ENCODE measurements at regions not wholly inside any gene's neighbourhood (a gene's known extent, or its start where the extent isn't known, plus 50 kb on each side); places are given as distances from the start of the nearest gene placed in this dataset.
"Not testable (repeated sequence)": the region's sequence is repeated elsewhere in the genome, so short reads cannot be mapped to it uniquely, and the experiment has no call there.

DNA sequence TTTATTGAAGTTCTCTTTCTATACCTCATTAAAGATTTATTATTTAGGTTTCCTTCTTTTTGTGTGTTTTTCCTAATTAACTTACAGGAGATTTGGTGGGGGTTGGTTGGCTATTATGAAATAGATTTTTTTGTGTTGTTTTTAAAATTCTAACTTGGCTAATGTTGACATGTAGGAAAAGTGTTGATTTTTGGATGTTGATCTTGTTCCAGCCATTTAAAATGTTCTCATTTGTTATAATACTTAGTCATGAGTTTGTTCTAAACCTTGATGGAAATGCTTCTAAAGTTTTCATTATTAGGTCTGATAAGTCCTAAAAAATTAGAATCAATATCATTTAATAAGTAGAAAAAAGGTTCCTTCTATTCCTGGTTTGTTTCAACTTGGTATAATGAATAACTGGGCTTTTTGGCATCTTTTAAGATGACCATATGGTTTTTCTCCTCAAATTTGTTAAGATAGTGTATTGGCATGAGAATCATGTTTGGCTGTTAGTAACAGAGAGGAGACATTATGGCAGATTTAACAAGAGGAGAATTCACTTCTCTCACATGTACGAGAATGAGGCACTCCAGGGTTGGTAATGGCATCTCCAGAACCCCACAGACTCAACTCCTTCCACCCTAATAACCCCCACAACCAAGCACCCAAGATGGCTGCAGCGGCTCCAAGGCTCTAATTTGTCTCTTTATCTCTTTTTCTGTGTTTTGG lies 104.1 kb downstream of the ARHGAP11B start:
- peaks cover 53% of the 10 kb centered on the region for H3K36me3 Mint-ChIP-seq
- POLR2A ChIA-PET; H3K27me3 Mint-ChIP-seq; H3K4me3 Mint-ChIP-seq; ATAC-seq (ENCODE audit: low read depth); H3K9me3 Mint-ChIP-seq; H3K4me1 Mint-ChIP-seq; H3K27ac Mint-ChIP-seq; DNase-seq: not testable (repeated sequence)

DNA sequence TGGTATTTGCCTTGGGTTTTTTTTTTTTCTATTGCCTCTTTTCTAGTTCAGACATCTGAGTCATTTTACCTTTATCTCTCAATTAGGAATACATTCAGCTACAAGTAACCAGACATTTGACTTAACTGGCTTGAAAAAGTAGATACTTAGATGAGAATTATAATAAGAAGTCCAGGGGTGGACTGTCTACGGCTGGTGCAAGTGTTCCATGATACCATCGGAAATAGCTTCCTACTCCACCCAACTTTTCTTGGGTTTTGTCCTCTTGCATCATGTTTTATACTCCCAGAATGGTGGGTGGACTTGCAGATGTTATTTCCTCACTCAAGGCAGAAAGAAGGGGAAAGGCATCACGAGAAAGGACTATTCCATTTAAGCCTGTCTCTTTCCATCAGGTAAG lies 104.7 kb downstream of the ARHGAP11B start:
- ATAC-seq (ENCODE audit: low read depth); DNase-seq; H3K4me3 Mint-ChIP-seq; H3K4me1 Mint-ChIP-seq; POLR2A ChIA-PET; H3K9me3 Mint-ChIP-seq; H3K27ac Mint-ChIP-seq; H3K27me3 Mint-ChIP-seq: not testable (repeated sequence)
- peaks cover 51% of the 10 kb centered on the region for H3K36me3 Mint-ChIP-seq

DNA sequence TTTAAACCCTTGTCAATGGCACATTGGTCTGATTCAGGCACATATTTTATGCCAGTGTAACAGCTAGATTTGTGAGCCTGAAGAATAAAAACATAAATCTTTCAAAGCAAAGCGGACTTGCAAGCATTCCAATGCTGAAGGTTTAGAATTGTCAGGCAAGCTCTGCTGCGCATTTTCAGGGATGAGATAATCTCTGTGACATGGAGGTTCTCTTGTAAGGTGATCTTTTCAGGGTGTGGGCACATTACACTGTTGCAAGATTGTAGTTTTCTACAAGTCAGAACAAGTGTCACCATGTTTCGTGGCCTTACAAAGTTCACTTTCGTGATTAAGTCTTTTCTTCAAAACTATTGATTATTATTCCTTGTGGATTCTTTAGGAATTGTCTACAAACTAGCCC lies 106.2 kb downstream of the ARHGAP11B start:
- H3K27ac Mint-ChIP-seq; ATAC-seq (ENCODE audit: low read depth); POLR2A ChIA-PET; H3K27me3 Mint-ChIP-seq; DNase-seq; H3K4me1 Mint-ChIP-seq; H3K4me3 Mint-ChIP-seq; H3K9me3 Mint-ChIP-seq: not testable (repeated sequence)
- H3K36me3 Mint-ChIP-seq = peaks cover 54% of the 10 kb centered on the region

DNA sequence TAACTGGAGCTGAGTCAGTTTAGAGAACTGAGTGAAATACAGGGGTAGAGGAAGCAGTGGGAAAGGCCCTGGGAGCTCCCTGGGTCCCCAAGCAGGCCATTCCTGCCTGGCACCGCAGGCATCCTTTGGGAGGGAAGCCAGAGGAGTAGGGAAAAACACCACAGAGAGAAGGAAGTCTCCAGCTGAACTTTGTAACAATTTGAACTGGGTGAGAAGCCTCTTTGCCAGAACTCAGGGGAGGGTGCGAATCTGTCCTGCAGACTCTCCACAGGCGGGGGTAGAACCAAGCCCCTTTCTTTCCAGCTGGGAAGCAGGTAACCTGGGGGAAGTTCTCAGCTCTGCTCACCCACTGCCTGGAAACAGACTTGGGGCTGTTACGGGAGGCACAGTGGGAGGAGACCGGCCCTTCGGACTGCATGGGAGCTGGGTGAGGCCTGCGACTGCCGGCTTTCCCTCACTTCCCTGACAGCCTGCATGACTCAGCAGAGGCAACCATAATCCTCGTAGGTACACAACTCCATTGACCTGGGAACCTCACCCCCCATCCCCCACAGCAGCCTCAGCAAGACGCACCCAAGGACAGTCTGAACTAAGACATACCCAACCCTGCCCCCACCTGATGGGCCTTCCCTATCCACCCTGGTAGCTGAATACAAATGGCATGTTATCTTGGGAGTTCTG lies 110.1 kb downstream of the ARHGAP11B start:
- H3K4me3 Mint-ChIP-seq; DNase-seq; H3K9me3 Mint-ChIP-seq; ATAC-seq (ENCODE audit: low read depth); H3K27ac Mint-ChIP-seq; H3K4me1 Mint-ChIP-seq; H3K27me3 Mint-ChIP-seq; POLR2A ChIA-PET: not testable (repeated sequence)
- H3K36me3 Mint-ChIP-seq = peaks cover 66% of the 10 kb centered on the region

DNA sequence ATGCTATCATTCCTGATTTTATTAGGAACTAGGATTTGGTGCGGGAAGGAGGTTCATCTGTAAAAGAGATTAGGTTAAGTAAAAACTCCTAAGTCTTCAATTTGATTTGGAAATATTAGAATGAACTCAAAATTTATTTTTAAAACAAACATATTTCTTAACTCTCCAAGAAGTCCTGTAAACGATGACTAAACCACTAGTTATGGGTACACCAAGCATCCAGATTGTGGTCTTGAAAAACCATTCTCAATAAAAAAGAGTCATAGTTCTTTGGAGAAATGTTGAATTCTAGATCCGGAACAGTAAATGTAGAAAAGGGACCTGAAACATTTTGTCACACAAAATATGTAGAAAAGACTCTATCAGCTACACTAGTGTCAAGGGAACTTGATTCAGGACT lies 116.9 kb downstream of the ARHGAP11B start:
- peaks cover 46% of the 10 kb centered on the region for H3K36me3 Mint-ChIP-seq
- DNase-seq; H3K27me3 Mint-ChIP-seq; H3K27ac Mint-ChIP-seq; POLR2A ChIA-PET; H3K4me1 Mint-ChIP-seq; ATAC-seq (ENCODE audit: low read depth); H3K4me3 Mint-ChIP-seq; H3K9me3 Mint-ChIP-seq: not testable (repeated sequence)

DNA sequence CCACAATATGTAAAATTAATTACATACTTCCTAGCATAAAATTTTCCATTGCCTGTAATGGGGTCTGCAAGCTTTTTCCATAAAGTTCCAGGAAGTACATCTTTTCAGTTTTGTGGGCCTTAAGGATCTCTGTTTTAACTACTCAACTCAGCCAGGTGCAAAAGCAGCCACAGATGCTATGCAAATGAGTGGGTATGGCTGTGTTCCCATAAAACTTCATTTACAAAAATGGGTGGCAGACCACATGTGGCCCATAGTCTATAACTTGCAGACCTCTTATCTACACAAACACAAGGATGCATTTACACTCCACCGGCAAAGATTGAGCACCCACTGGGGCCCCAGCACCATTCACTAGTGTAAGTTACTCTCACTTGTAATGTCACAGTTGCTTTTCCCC lies 123.1 kb downstream of the ARHGAP11B start:
- ATAC-seq (ENCODE audit: low read depth); DNase-seq; POLR2A ChIA-PET; H3K4me1 Mint-ChIP-seq; H3K27me3 Mint-ChIP-seq; H3K27ac Mint-ChIP-seq; H3K4me3 Mint-ChIP-seq; H3K9me3 Mint-ChIP-seq: not testable (repeated sequence)
- H3K36me3 Mint-ChIP-seq = peaks cover 13% of the 10 kb centered on the region

DNA sequence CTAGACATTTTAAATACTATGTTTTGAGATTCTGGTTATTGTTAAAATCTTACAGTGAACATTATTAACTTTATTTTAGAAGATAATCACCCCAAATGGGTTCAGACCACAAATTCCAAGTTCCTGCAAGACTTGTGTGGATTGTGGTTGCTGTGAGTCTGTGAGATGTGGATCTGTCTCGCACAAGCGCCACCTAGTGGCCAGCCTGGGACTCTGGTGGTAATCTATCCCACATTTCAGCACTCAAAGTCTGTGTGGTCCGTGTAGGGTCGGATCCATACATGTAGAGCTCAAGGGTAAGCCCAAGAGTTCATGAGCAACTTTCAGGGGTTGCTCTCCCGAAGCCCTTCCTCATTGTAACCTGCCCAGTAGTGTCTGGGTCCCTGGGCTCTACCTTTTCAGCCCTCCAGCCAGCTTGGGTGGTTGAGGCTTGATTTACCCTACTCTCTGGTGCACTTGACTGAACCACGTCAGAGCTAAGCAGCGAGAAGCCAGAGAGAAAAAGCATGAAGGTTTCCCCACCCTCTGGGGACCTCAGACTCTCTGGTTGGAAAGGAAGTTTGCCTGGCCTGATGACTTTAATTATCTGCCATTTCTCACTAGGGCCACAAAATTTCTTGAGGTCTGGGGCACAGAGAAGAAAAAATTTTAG lies 129.2 kb downstream of the ARHGAP11B start:
- H3K27ac Mint-ChIP-seq, H3K27me3 Mint-ChIP-seq, H3K4me3 Mint-ChIP-seq, POLR2A ChIA-PET, H3K4me1 Mint-ChIP-seq, H3K9me3 Mint-ChIP-seq: not testable (repeated sequence)
- H3K36me3 Mint-ChIP-seq = peaks cover 13% of the 10 kb centered on the region
- ATAC-seq (ENCODE audit: low read depth) = peak; percentile 61
- DNase-seq = peak; percentile 79

DNA sequence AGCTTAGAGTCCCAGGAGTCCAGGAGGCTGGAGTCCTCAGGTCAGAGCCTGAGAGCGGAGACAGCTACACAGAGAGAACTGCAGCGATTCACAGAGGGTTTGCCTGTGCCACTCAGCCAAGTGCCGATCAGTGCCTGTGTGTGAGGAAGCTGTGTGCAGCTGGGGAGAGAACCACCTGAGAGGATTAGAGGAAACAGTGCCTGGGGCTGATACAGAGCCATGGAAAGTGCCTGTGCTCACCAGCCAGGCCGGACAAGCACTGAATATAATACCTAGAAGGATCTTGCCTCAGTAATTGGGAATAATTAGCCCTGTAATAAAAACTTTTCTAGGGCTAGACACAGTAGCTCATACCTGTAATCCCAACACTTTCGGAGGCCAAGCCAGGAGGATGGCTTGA lies 134.7 kb downstream of the ARHGAP11B start:
- H3K27ac Mint-ChIP-seq; H3K9me3 Mint-ChIP-seq; H3K4me3 Mint-ChIP-seq; POLR2A ChIA-PET; ATAC-seq (ENCODE audit: low read depth); H3K4me1 Mint-ChIP-seq; H3K27me3 Mint-ChIP-seq; DNase-seq: not testable (repeated sequence)
- peaks cover 24% of the 10 kb centered on the region for H3K36me3 Mint-ChIP-seq

DNA sequence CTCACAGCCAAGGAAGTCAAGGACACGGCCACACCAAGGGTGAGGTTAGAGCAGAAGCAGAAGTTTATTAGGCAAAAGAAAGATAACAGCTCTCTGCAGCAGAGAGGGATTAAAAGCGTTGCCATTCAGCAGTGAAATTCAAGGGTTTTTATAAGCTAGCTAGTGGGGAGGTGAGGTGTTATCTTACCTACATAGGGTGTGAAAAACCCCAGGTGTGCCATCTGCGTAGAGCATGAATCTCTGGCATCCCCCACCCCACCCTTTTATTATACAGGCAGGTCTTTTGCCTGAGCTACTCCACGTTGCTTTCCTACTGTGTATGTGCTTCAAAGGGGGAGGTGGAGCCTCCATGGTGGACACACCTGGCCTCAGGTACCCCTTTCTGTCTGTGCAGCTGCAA lies 135.4 kb downstream of the ARHGAP11B start:
- ATAC-seq (ENCODE audit: low read depth); DNase-seq; H3K4me1 Mint-ChIP-seq; H3K9me3 Mint-ChIP-seq; H3K27ac Mint-ChIP-seq; POLR2A ChIA-PET; H3K27me3 Mint-ChIP-seq; H3K4me3 Mint-ChIP-seq: not testable (repeated sequence)
- peaks cover 24% of the 10 kb centered on the region for H3K36me3 Mint-ChIP-seq

DNA sequence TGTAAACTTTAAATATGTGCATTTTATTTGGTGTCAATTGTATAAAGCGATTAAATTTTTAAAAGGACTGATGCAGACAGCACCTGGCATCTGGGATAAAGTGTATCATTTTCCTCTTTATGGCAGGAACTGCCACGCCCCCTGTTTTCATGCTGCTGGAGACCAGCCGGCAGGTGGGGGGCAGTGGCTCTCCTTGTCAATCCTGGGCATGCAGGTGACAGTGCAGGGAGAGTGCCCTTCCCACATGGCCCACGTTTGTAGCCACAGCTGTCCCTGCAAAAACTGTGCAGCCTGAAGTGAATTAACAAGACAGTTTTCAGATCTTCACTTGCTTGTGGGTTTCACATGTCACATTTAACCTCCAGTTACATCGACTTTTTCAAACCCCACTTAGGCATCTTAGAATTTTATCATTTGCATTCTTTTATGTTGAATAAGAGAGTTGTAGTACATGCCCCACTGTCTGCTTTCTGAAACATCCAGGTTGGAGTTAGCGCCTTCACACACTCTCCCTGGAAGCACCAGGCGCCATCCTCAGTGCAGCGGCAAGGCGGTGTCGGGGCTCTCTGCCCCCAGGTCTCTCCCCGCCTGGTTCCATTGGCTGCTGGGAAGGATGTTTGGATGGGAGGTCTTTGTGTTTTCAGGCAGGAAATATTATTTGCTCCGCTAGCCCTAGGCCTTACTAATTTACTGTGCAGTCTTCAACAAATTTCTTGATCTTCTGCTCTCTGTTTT lies 134.2 kb upstream of the FAN1 start:
- H3K27ac Mint-ChIP-seq; H3K4me3 Mint-ChIP-seq; H3K27me3 Mint-ChIP-seq; DNase-seq; ATAC-seq (ENCODE audit: low read depth); POLR2A ChIA-PET; H3K9me3 Mint-ChIP-seq; H3K4me1 Mint-ChIP-seq: not testable (repeated sequence)
- peaks cover 27% of the 10 kb centered on the region for H3K36me3 Mint-ChIP-seq

DNA sequence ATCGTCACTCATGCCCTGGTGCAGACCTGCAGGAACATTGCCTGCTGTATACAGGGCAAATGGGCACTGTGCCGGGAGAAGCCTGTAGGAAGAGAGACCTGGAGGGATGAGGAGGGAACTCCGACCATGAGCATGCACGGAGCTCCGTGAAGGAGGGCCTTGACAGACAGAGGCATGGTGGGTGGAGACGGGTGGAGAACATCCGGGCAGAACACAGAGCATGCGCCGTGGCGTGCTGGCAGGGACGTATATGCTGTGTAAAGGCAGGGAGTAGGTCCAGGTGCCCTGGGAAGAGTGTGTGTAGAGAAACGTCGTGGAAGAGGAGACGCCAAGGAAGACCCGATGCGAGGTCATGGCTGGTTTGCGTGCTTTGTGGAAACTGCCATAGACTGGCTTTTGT lies 133.0 kb upstream of the FAN1 start:
- POLR2A ChIA-PET = no interaction called here
- ATAC-seq (ENCODE audit: low read depth) (no peak), DNase-seq (no peak)
- no peaks in the 10 kb centered on the region for H3K4me1 Mint-ChIP-seq
- no peaks in the 10 kb centered on the region for H3K9me3 Mint-ChIP-seq
- H3K27me3 Mint-ChIP-seq = no peaks in the 10 kb centered on the region
- no peak overlapping the region for H3K4me3 Mint-ChIP-seq
- peaks cover 35% of the 10 kb centered on the region for H3K36me3 Mint-ChIP-seq
- no peak overlapping the region for H3K27ac Mint-ChIP-seq

DNA sequence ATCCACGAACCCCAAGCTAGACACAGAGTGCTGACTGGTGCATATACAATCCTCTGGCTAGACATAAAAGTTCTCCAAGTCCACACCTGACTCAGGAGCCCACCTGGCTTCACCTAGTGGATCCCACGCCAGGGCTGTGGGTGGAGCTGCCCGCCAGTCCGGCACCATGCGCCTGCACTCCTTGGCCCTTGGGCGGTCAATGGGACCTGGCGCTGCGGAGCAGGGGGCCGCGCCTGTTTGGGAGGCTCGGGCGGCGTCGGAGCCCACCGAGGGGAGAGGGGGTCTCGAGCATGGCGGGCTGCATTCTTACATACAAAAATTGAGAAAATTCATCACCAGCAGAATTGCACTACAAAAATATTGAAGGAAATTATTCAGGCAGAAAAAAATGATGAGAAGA lies 120.7 kb upstream of the FAN1 start:
- no peak overlapping the region for H3K4me3 Mint-ChIP-seq
- POLR2A ChIA-PET = no interaction called here
- peaks cover 1% of the 10 kb centered on the region for H3K36me3 Mint-ChIP-seq
- peaks cover 17% of the 10 kb centered on the region for H3K9me3 Mint-ChIP-seq
- H3K27ac Mint-ChIP-seq = no peak overlapping the region
- DNase-seq (no peak), ATAC-seq (ENCODE audit: low read depth) (no peak)
- peaks cover 13% of the 10 kb centered on the region for H3K27me3 Mint-ChIP-seq
- no peaks in the 10 kb centered on the region for H3K4me1 Mint-ChIP-seq

DNA sequence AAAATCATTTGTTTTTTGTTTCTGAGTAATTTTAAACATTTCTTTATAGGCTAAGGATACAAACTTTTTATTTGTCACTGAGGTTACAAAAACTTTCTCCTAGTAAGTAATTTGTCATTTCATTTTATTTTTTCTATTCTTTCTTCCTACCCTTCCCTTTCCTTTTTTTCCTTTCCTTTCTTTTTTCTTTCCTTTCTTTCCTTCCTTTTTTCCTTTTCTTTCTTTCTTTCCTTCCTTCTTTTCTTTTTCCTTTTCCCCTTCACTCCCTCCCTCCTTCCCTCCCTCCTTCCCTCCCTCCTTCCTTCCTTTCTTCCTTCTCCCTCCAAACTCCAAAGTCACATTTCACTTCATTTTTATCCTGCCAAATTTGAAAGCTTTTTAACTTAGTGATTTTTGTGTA lies 115.1 kb upstream of the FAN1 start:
- no peak for ATAC-seq (ENCODE audit: low read depth)
- Mint-ChIP-seq H3K36me3 (no peaks in the 10 kb centered on the region), H3K9me3 (no peaks in the 10 kb centered on the region), H3K4me1 (peaks cover 3% of the 10 kb centered on the region), H3K27ac (no peak overlapping the region), H3K27me3 (peaks cover 27% of the 10 kb centered on the region), H3K4me3 (no peak overlapping the region)
- DNase-seq = no peak
- POLR2A ChIA-PET = no interaction called here

All from activated naive CD8-positive, alpha-beta T cell treated with anti-CD3 and anti-CD28 coated beads, Interleukin-2, amount 10 ng/mL, durations not matched to agents 7 days and 5 days (primary cell).